ENCODE measurements at regions not wholly inside any gene's neighbourhood (a gene's known extent, or its start where the extent isn't known, plus 50 kb on each side); places are given as distances from the start of the nearest gene placed in this dataset.

GRCh38 chr12:77599782-77600467, 230.8 kb upstream of the NAV3 start:
- no peak overlapping the region for H3K27ac ChIP-seq
- TF ChIP-seq, protein P1, sequence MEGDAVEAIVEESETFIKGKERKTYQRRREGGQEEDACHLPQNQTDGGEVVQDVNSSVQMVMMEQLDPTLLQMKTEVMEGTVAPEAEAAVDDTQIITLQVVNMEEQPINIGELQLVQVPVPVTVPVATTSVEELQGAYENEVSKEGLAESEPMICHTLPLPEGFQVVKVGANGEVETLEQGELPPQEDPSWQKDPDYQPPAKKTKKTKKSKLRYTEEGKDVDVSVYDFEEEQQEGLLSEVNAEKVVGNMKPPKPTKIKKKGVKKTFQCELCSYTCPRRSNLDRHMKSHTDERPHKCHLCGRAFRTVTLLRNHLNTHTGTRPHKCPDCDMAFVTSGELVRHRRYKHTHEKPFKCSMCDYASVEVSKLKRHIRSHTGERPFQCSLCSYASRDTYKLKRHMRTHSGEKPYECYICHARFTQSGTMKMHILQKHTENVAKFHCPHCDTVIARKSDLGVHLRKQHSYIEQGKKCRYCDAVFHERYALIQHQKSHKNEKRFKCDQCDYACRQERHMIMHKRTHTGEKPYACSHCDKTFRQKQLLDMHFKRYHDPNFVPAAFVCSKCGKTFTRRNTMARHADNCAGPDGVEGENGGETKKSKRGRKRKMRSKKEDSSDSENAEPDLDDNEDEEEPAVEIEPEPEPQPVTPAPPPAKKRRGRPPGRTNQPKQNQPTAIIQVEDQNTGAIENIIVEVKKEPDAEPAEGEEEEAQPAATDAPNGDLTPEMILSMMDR (conservative IDR thresholded peaks at IDR 0.05): no peak
- no peak for TF ChIP-seq ZFX (IDR thresholded peaks at IDR 0.05)

GRCh38 chr12:77594366-77594765, 236.3 kb upstream of the NAV3 start:
- TF ChIP-seq, protein P1 (conservative IDR thresholded peaks at IDR 0.05): no peak
- no peak for TF ChIP-seq ZFX (IDR thresholded peaks at IDR 0.05)

DNA sequence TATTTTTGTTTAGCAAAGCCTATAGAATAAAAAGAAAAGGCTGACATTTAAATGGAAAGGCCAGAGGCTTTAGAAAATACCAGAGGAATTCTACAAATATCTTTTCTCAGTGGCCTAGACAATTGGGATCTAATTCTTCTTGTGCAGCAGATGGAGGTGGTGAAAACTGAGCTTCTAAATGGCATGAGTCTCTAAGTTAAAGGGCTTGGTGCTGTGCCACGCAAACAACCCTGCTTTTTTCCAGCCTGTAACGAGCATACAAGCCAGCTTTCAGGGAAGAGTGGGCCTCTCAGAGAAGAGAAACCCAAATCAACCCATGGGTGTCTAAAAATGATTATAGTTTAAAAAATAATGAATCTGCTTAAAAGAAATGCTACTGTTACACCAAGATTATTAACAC, 237.9 kb upstream of the NAV3 start:
- TF ChIP-seq, protein P1 (conservative IDR thresholded peaks at IDR 0.05): no peak
- TF ChIP-seq ZFX (IDR thresholded peaks at IDR 0.05): no peak
- no peak overlapping the region for H3K27ac ChIP-seq

More at GRCh38 chr12:77594366-77594765, 236.3 kb upstream of the NAV3 start:
- no peak overlapping the region for H3K27ac ChIP-seq

- TF ChIP-seq, protein P1 (conservative IDR thresholded peaks at IDR 0.05): no peak
- no peak for TF ChIP-seq ZFX (IDR thresholded peaks at IDR 0.05)
- no peak overlapping the region for H3K27ac ChIP-seq
Observed at GRCh38 chr12:77591959-77592743, 238.5 kb upstream of the NAV3 start.

DNA sequence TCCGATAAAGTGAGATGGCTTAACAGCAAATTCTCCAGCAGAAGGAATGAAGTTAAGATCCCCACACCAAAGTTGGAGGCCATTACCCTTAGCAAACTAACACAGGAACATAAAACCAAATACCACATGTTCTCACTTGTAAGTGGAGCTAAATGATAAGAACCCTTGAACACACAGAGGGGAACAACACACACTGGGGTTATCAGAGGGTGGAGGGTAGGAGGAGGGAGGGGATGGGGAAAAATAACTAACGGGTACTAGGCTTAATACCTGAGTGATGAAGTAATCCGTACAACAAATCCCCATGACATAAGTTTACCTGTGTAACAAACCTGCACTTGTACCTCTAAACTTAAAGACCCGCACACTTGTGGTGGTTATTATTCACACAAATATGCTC, 240.4 kb upstream of the NAV3 start:
- H3K27ac ChIP-seq: no peak overlapping the region
- TF ChIP-seq, protein P1 (conservative IDR thresholded peaks at IDR 0.05): no peak
- no peak for TF ChIP-seq ZFX (IDR thresholded peaks at IDR 0.05)

GRCh38 chr12:77584860-77585259, 245.8 kb upstream of the NAV3 start:
- no peak overlapping the region for H3K27ac ChIP-seq
- TF ChIP-seq ZFX (IDR thresholded peaks at IDR 0.05): no peak
- TF ChIP-seq, protein P1 (conservative IDR thresholded peaks at IDR 0.05): no peak
